ENCODE measurements at regions not wholly inside any gene's neighbourhood (a gene's known extent, or its start where the extent isn't known, plus 50 kb on each side); places are given as distances from the start of the nearest gene placed in this dataset.

DNA sequence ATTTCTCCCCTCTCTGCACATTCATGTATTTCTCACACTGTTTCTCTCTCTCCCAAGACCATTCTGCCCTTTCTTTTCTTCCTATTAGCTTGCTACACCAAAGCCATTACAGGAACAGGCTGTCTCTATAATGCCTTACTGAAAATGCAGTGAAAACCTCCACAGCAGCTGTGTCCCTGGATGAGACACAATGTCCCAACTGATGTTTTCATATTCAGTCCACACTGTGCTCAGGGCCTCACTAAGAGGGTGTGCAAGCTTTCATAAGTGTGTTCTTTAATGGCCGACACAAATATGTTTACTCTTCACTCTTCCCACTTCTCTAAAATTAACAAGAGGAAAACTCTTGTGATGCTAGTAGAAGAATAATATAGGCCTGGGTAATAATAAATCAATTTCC lies 163.4 kb downstream of the KCTD12 start:
- ChIA-PET POLR2A (ENCODE audit: partially characterized antibody) (no interaction called here), CTCF (ENCODE audit: partially characterized antibody) (interaction anchor here (2.0 kb wide), 1 partner anchor 74 kb away, joined by 4 read pairs; no protein-coding TSS in a partner anchor)
- H3K9ac ChIP-seq (replicated peaks in 1 of 4; ENCODE audit: extremely low read depth in 1 of 4, low read depth in 3 of 4, low read length in 3 of 4): no peak overlapping the region
- H3K4ac ChIP-seq (replicated peaks; ENCODE audit: insufficient read length, low read depth, low read length): no peak overlapping the region
- H3K79me2 ChIP-seq (ENCODE audit: control insufficient read depth in 1 of 2, insufficient read depth in 2 of 2, low read length in 2 of 2): no peaks in the 10 kb centered on the region
- H2BK20ac ChIP-seq (ENCODE audit: low read length): no peak overlapping the region
- no peaks in the 10 kb centered on the region for H4K20me1 ChIP-seq (replicated peaks in 1 of 2; ENCODE audit: control insufficient read depth in 1 of 2, insufficient read depth in 2 of 2, low read length in 2 of 2)
- H3K4me3 ChIP-seq (ENCODE audit: extremely low read depth in 1 of 4, insufficient read depth in 2 of 4, low read depth in 3 of 4, low read length in 4 of 4): no peak overlapping the region
- H3K27me3 ChIP-seq (replicated peaks in 1 of 4; ENCODE audit: control insufficient read depth in 3 of 4, extremely low read depth in 1 of 4, insufficient read depth in 3 of 4, low read length in 3 of 4): no peaks in the 10 kb centered on the region
- H4K5ac ChIP-seq (ENCODE audit: insufficient read length, low read depth, low read length): no peak overlapping the region
- no peak overlapping the region for H4K91ac ChIP-seq (replicated peaks; ENCODE audit: insufficient read length, low read length)
- H2BK12ac ChIP-seq (ENCODE audit: low read depth, low read length): no peak overlapping the region
- no peak overlapping the region for H2BK120ac ChIP-seq (replicated peaks; ENCODE audit: low read depth, low read length)
- H3K79me1 ChIP-seq (ENCODE audit: low read depth, low read length): no peaks in the 10 kb centered on the region
- no peak overlapping the region for H2BK15ac ChIP-seq (ENCODE audit: low read length)
- no peaks in the 10 kb centered on the region for H3K36me3 ChIP-seq (ENCODE audit: control insufficient read depth in 2 of 4, insufficient read depth in 4 of 4, low read length in 3 of 4)
- H3K56ac ChIP-seq (replicated peaks; ENCODE audit: insufficient read length, low read depth, low read length): no peak overlapping the region
- FAIRE-seq: no peak
- no peak overlapping the region for H3K27ac ChIP-seq (ENCODE audit: low read depth, low read length)
- no peak overlapping the region for H2AFZ ChIP-seq (ENCODE audit: low read length)
- H3K4me2 ChIP-seq (ENCODE audit: insufficient read depth in 1 of 2, low read depth in 2 of 2, low read length in 2 of 2): no peak overlapping the region
- no peak for DNase-seq (ENCODE audit: low read depth in 1 of 2, low spot score in 2 of 2)
- no peaks in the 10 kb centered on the region; the same call in 1 of the 2 replicates for H3K23me2 ChIP-seq (ENCODE audit: low read depth, low read length)
- 100% methylated on average over 1 of the region's 1 CpG; no CpG with 5 or more reads in 1 of the 2 experiments for WGBS, 2 experiments (ENCODE audit: extremely low coverage in 1 of 2, insufficient coverage in 1 of 2, insufficient read length in 1 of 2, insufficient replicate concordance in 2 of 2, low coverage in 1 of 2, low lambda C conversion rate in 2 of 2, missing lambda C conversion rate in 1 of 2)
- peaks cover 3% of the 10 kb centered on the region in 2 experiments for H3K9me3 ChIP-seq (ENCODE audit: insufficient read depth in 2 of 2, low read depth in 1 of 2, low read length in 1 of 2)
- peaks cover 3 to 5% (median 3%) of the 10 kb centered on the region in 4 experiments; a peak in 4 of 7 replicates for H3K4me1 ChIP-seq (replicated peaks in 1 of 4; ENCODE audit: control insufficient read depth in 3 of 4, insufficient read depth in 4 of 4, low read length in 3 of 4)
- H3K18ac ChIP-seq (ENCODE audit: extremely low read depth, low read length): no peak overlapping the region
- no peak overlapping the region for H3K23ac ChIP-seq (ENCODE audit: insufficient read length)
- no peak overlapping the region for H4K8ac ChIP-seq (ENCODE audit: extremely low read depth, insufficient read depth, low read length)
- no peak overlapping the region for H2AK5ac ChIP-seq (ENCODE audit: low read depth, low read length)
- no peak overlapping the region for H3K14ac ChIP-seq (ENCODE audit: insufficient read length)
- no peak overlapping the region for H2BK5ac ChIP-seq (ENCODE audit: low read depth, low read length)
- no peak for TF ChIP-seq TAF7 (optimal IDR thresholded peaks at IDR 0.05; ENCODE audit: borderline replicate concordance, low read depth, low read length)
- TF ChIP-seq, protein P1, sequence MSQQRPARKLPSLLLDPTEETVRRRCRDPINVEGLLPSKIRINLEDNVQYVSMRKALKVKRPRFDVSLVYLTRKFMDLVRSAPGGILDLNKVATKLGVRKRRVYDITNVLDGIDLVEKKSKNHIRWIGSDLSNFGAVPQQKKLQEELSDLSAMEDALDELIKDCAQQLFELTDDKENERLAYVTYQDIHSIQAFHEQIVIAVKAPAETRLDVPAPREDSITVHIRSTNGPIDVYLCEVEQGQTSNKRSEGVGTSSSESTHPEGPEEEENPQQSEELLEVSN (IDR thresholded peaks at IDR 0.05): no peak
- no peak for TF ChIP-seq HDAC6 (IDR thresholded peaks at IDR 0.05; ENCODE audit: low read depth, low read length)
- no peak for TF ChIP-seq KDM4A (IDR thresholded peaks at IDR 0.05; ENCODE audit: low read depth, low read length, severe bottlenecking)
- no peak for TF ChIP-seq ASH2L (IDR thresholded peaks at IDR 0.05; ENCODE audit: low read length)
- TF ChIP-seq SIX5 (IDR thresholded peaks at IDR 0.05; ENCODE audit: low read depth, low read length): no peak
- TF ChIP-seq TCF12 (IDR thresholded peaks at IDR 0.05; ENCODE audit: low read depth, low read length): no peak
- no peak for TF ChIP-seq SP1 (IDR thresholded peaks at IDR 0.05; ENCODE audit: low read depth, low read length)
- no peak for TF ChIP-seq POU5F1 (IDR thresholded peaks at IDR 0.05; ENCODE audit: low read depth, low read length)

Measured in H1 (cell line).